GM21528 (cell line): ENCODE measurements at regions not wholly inside any gene's neighbourhood (a gene's known extent, or its start where the extent isn't known, plus 50 kb on each side); places are given as distances from the start of the nearest gene placed in this dataset.

ENCODE experiments used
- ATAC-seq: cut with Tn5 transposase; IDR thresholded peaks from one replicate; pipeline ENCODE4 v1.9.1; 2021; ENCODE audit warnings: mild to moderate bottlenecking, moderate library complexity; ENCODE audit not compliant: unreplicated experiment, low FRiP score

GRCh38 chr13:33606692-33607091 lies 211.3 kb upstream of the RFC3 start:
- ATAC-seq, result no peak

GRCh38 chr13:33610438-33611120 lies 207.4 kb upstream of the RFC3 start:
- ATAC-seq, result no peak

- no peak for ATAC-seq
These were observed 206.7 kb upstream of the RFC3 start for GRCh38 chr13:33611121-33611805.

- peak; percentile 58 for ATAC-seq
These were observed 205.0 kb upstream of the RFC3 start for GRCh38 chr13:33612641-33613638.

GRCh38 chr13:33615436-33615835 lies 202.5 kb upstream of the RFC3 start:
- no peak for ATAC-seq

GRCh38 chr13:33616130-33616529 lies 201.8 kb upstream of the RFC3 start:
- no peak for ATAC-seq

GRCh38 chr13:33617055-33617454 lies 200.9 kb upstream of the RFC3 start:
- ATAC-seq, result no peak

- no peak for ATAC-seq
These were observed 193.7 kb upstream of the RFC3 start for GRCh38 chr13:33624253-33624652.

GRCh38 chr13:33624740-33625139 lies 193.2 kb upstream of the RFC3 start:
- ATAC-seq, result no peak

- no peak for ATAC-seq
These were observed 191.5 kb upstream of the RFC3 start for GRCh38 chr13:33626407-33626806.

GRCh38 chr13:33628662-33629061 lies 189.3 kb upstream of the RFC3 start:
- no peak for ATAC-seq

- ATAC-seq, result no peak
These were observed 188.2 kb upstream of the RFC3 start for GRCh38 chr13:33629605-33630360.

GRCh38 chr13:33633701-33634545 lies 184.0 kb upstream of the RFC3 start:
- ATAC-seq, result no peak

GRCh38 chr13:33634546-33634982 lies 183.4 kb upstream of the RFC3 start:
- no peak for ATAC-seq

- ATAC-seq, result no peak
These were observed 181.7 kb upstream of the RFC3 start for GRCh38 chr13:33636243-33636642.

GRCh38 chr13:33636955-33637670 lies 180.8 kb upstream of the RFC3 start:
- no peak for ATAC-seq

GRCh38 chr13:33637978-33638743 lies 179.8 kb upstream of the RFC3 start:
- no peak for ATAC-seq

GRCh38 chr13:33639158-33639557 lies 178.8 kb upstream of the RFC3 start:
- no peak for ATAC-seq
